Neural progenitor cell (in vitro differentiated cells): ENCODE measurements at regions not wholly inside any gene's neighbourhood (a gene's known extent, or its start where the extent isn't known, plus 50 kb on each side); places are given as distances from the start of the nearest gene placed in this dataset.
A peak's percentile ranks its signal among the peaks of the same experiment; 100 is the strongest.

Source experiments
- DNase-seq: peaks from one replicate; pipeline ENCODE4 v3.0.0-alpha.2; 2016; ENCODE audit warnings: low spot score
- H2AFZ ChIP-seq: fragments of 200-600 bp; sonication (generic); replicated peaks from 2 replicates; pipeline ENCODE4 v1.6.1; 2016; ENCODE audit warnings: antibody characterized with exemption
- H3F3A ChIP-seq: fragments of 200-600 bp; sonication (generic); 2 replicates; pipeline ENCODE4 v1.6.1; 2016; ENCODE audit warnings: antibody characterized with exemption, low read depth
- H3K27ac ChIP-seq: fragments of 200-600 bp; sonication (generic); 2 replicates; pipeline ENCODE4 v1.5.1; 2016; ENCODE audit warnings: mild to moderate bottlenecking
- H3K27me3 ChIP-seq: fragments of 200-600 bp; sonication (generic); 2 replicates; pipeline ENCODE4 v1.6.1; 2016; ENCODE audit warnings: mild to moderate bottlenecking, moderate library complexity
- H3K36me3 ChIP-seq: fragments of 200-600 bp; sonication (generic); 2 replicates; pipeline ENCODE4 v1.5.1; 2016
- H3K4me1 ChIP-seq: fragments of 200-600 bp; sonication (generic); 2 replicates; pipeline ENCODE4 v1.6.1; 2016; ENCODE audit warnings: mixed run types
- H3K4me2 ChIP-seq: fragments of 200-600 bp; sonication (generic); 2 replicates; pipeline ENCODE4 v1.6.1; 2016
- H3K4me3 ChIP-seq: fragments of 200-600 bp; sonication (generic); 2 replicates; pipeline ENCODE4 v1.5.1; 2016
- H3K79me2 ChIP-seq: fragments of 200-600 bp; sonication (generic); 2 replicates; pipeline ENCODE4 v1.6.1; 2016; ENCODE audit warnings: low read depth
- H3K9ac ChIP-seq: fragments of 200-600 bp; sonication (generic); 2 replicates; pipeline ENCODE4 v1.6.1; 2016
- H3K9me3 ChIP-seq: fragments of 200-600 bp; sonication (generic); 2 replicates; pipeline ENCODE4 v1.5.1; 2016; ENCODE audit warnings: low read depth
- H4K20me1 ChIP-seq: fragments of 200-600 bp; sonication (generic); 2 replicates; pipeline ENCODE4 v1.6.1; 2016; ENCODE audit warnings: low read depth
- H3K27ac Mint-ChIP-seq: 3 replicates; pipeline ENCODE4 v1.8.0; 2021; ENCODE audit warnings: mixed read lengths
- H3K27me3 Mint-ChIP-seq: 2 replicates; pipeline ENCODE4 v1.8.0; 2022; ENCODE audit warnings: low read depth, mild to moderate bottlenecking, inconsistent platforms, moderate library complexity, mixed read lengths; ENCODE audit not compliant: insufficient read depth
- H3K36me3 Mint-ChIP-seq: 3 replicates; pipeline ENCODE4 v1.8.0; 2021; ENCODE audit warnings: mixed read lengths
- H3K4me1 Mint-ChIP-seq: 3 replicates; pipeline ENCODE4 v1.8.0; 2021; ENCODE audit warnings: mixed read lengths
- H3K4me3 Mint-ChIP-seq: 3 replicates; pipeline ENCODE4 v1.8.0; 2021; ENCODE audit warnings: mild to moderate bottlenecking, moderate library complexity, mixed read lengths
- H3K9me3 Mint-ChIP-seq: 3 replicates; pipeline ENCODE4 v1.8.0; 2020; ENCODE audit warnings: mixed read lengths
- CTCF ChIP-seq: fragments of 200-600 bp; sonication (generic); IDR thresholded peaks from 2 replicates; pipeline ENCODE4 v1.5.1; 2017; ENCODE audit warnings: antibody characterized with exemption, mild to moderate bottlenecking
- EZH2 ChIP-seq: fragments of 200-600 bp; sonication (generic); IDR thresholded peaks from 2 replicates; pipeline ENCODE4 v1.6.1; 2017; ENCODE audit warnings: antibody characterized with exemption, mild to moderate bottlenecking, moderate library complexity
- EZH2phosphoT487 ChIP-seq: fragments of 200-600 bp; sonication (generic); IDR thresholded peaks from 2 replicates; pipeline ENCODE4 v1.6.1; 2017; ENCODE audit warnings: antibody characterized with exemption

GRCh38 chr13:50161052-50161451 is 145.8 kb downstream of the KCNRG start:
- no peaks in the 10 kb centered on the region for H4K20me1 ChIP-seq
- no peak for DNase-seq
- no peaks in the 10 kb centered on the region for H3K36me3 Mint-ChIP-seq
- H3K4me3 Mint-ChIP-seq = no peak overlapping the region
- H3K27ac ChIP-seq = no peak overlapping the region
- no peak overlapping the region for H3K4me3 ChIP-seq
- peaks cover 12% of the 10 kb centered on the region for H3K27me3 Mint-ChIP-seq
- H3F3A ChIP-seq = no peaks in the 10 kb centered on the region
- TF ChIP-seq CTCF (no peak), EZH2phosphoT487 (no peak), EZH2 (no peak)
- no peaks in the 10 kb centered on the region for H3K27me3 ChIP-seq
- no peak overlapping the region for H2AFZ ChIP-seq
- H3K79me2 ChIP-seq = no peaks in the 10 kb centered on the region
- H3K27ac Mint-ChIP-seq = no peak overlapping the region
- no peak overlapping the region for H3K9ac ChIP-seq
- H3K4me2 ChIP-seq = no peak overlapping the region
- H3K9me3 Mint-ChIP-seq = peaks cover 3% of the 10 kb centered on the region
- no peaks in the 10 kb centered on the region for H3K4me1 ChIP-seq
- H3K9me3 ChIP-seq = no peaks in the 10 kb centered on the region
- H3K36me3 ChIP-seq = no peaks in the 10 kb centered on the region
- peaks cover 44% of the 10 kb centered on the region for H3K4me1 Mint-ChIP-seq

GRCh38 chr13:50162001-50162400 is 146.8 kb downstream of the KCNRG start:
- Histone ChIP-seq H3K27me3 (no peaks in the 10 kb centered on the region), H2AFZ (no peak overlapping the region), H3K36me3 (no peaks in the 10 kb centered on the region), H3K4me3 (no peak overlapping the region), H3F3A (no peaks in the 10 kb centered on the region), H3K9ac (no peak overlapping the region), H3K4me1 (no peaks in the 10 kb centered on the region), H3K9me3 (no peaks in the 10 kb centered on the region), H3K79me2 (no peaks in the 10 kb centered on the region), H3K4me2 (no peak overlapping the region), H4K20me1 (no peaks in the 10 kb centered on the region), H3K27ac (no peak overlapping the region)
- H3K9me3 Mint-ChIP-seq = peaks cover 3% of the 10 kb centered on the region
- peaks cover 35% of the 10 kb centered on the region for H3K4me1 Mint-ChIP-seq
- peaks cover 14% of the 10 kb centered on the region for H3K27me3 Mint-ChIP-seq
- H3K27ac Mint-ChIP-seq = no peak overlapping the region
- no peak for DNase-seq
- H3K36me3 Mint-ChIP-seq = no peaks in the 10 kb centered on the region
- TF ChIP-seq EZH2phosphoT487 (no peak), EZH2 (no peak), CTCF (no peak)
- H3K4me3 Mint-ChIP-seq = no peak overlapping the region

- Histone ChIP-seq H3K79me2 (no peaks in the 10 kb centered on the region), H3K27ac (no peak overlapping the region), H2AFZ (no peak overlapping the region), H3F3A (no peaks in the 10 kb centered on the region), H4K20me1 (no peaks in the 10 kb centered on the region), H3K36me3 (no peaks in the 10 kb centered on the region), H3K9me3 (no peaks in the 10 kb centered on the region), H3K9ac (no peak overlapping the region), H3K4me1 (no peaks in the 10 kb centered on the region), H3K4me3 (no peak overlapping the region), H3K4me2 (no peak overlapping the region), H3K27me3 (no peaks in the 10 kb centered on the region)
- Mint-ChIP-seq H3K9me3 (peaks cover 3% of the 10 kb centered on the region), H3K4me3 (no peak overlapping the region), H3K27ac (peak overlapping the region; percentile 0), H3K4me1 (peaks cover 29% of the 10 kb centered on the region), H3K36me3 (no peaks in the 10 kb centered on the region), H3K27me3 (peaks cover 14% of the 10 kb centered on the region)
- no peak for TF ChIP-seq EZH2
- no peak for TF ChIP-seq EZH2phosphoT487
- no peak for TF ChIP-seq CTCF
- no peak for DNase-seq
Measured at GRCh38 chr13:50162567-50162966, 147.3 kb downstream of the KCNRG start.
